Activated naive CD8-positive, alpha-beta T cell treated with anti-CD3 and anti-CD28 coated beads, Interleukin-2, amount 50 U/mL, for 24 hours (primary cell): ENCODE measurements at regions not wholly inside any gene's neighbourhood (a gene's known extent, or its start where the extent isn't known, plus 50 kb on each side); places are given as distances from the start of the nearest gene placed in this dataset.

Experiments used
- ATAC-seq: fragments of 150-1000 bp; cut with Tn5 transposase; one replicate; pipeline ENCODE4 v1.10.0; 2021
- DNase-seq: peaks from one replicate; pipeline ENCODE4 v3.0.0; 2021
- H3K27ac Mint-ChIP-seq: one replicate; pipeline ENCODE4 v1.8.0; 2021; ENCODE audit warnings: mild to moderate bottlenecking, mixed read lengths
- H3K27me3 Mint-ChIP-seq: one replicate; pipeline ENCODE4 v1.8.0; 2021; ENCODE audit warnings: mixed read lengths
- H3K36me3 Mint-ChIP-seq: one replicate; pipeline ENCODE4 v1.8.0; 2021; ENCODE audit warnings: low read depth, mixed read lengths
- H3K4me1 Mint-ChIP-seq: one replicate; pipeline ENCODE4 v1.8.0; 2021; ENCODE audit warnings: mixed read lengths
- H3K4me3 Mint-ChIP-seq: one replicate; pipeline ENCODE4 v1.8.0; 2021; ENCODE audit warnings: mild to moderate bottlenecking, moderate library complexity, mixed read lengths
- H3K9me3 Mint-ChIP-seq: one replicate; pipeline ENCODE4 v1.8.0; 2021; ENCODE audit warnings: mixed read lengths

DNA sequence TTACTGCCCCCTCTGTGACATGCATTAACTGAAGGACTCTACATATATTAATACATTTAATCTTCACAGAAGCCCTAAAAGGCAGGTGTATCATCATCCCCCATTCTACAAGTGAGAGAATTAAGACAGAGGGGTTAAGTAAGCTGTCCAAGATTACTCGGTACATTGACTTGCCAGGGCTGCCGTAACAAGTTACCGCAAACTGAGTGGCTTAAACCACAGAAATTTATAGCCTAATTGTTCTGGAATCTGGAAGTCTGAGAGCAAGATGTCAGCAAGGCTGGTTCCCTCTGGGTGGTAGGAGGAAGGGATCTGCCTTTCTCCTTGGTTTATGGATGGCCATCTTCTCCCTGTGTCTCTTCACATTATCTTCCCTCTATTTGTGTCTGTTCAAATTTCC, 605.5 kb downstream of the EPHA4 start:
- H3K9me3 Mint-ChIP-seq = peaks cover 4% of the 10 kb centered on the region
- H3K4me1 Mint-ChIP-seq = no peaks in the 10 kb centered on the region
- ATAC-seq (no peak), DNase-seq (no peak)
- no peak overlapping the region for H3K4me3 Mint-ChIP-seq
- H3K27ac Mint-ChIP-seq = no peak overlapping the region
- peaks cover 2% of the 10 kb centered on the region for H3K27me3 Mint-ChIP-seq
- no peaks in the 10 kb centered on the region for H3K36me3 Mint-ChIP-seq

- peaks cover 4% of the 10 kb centered on the region for H3K9me3 Mint-ChIP-seq
- no peaks in the 10 kb centered on the region for H3K36me3 Mint-ChIP-seq
- no peak overlapping the region for H3K27ac Mint-ChIP-seq
- no peaks in the 10 kb centered on the region for H3K27me3 Mint-ChIP-seq
- no peak for ATAC-seq
- H3K4me1 Mint-ChIP-seq = no peaks in the 10 kb centered on the region
- H3K4me3 Mint-ChIP-seq = no peak overlapping the region
- DNase-seq = no peak
These were observed 602.8 kb downstream of the EPHA4 start for GRCh38 chr2:220969348-220969747.

GRCh38 chr2:220980966-220981675, 591.0 kb downstream of the EPHA4 start:
- H3K27ac Mint-ChIP-seq = no peak overlapping the region

GRCh38 chr2:220981926-220982325, 590.2 kb downstream of the EPHA4 start:
- ATAC-seq (no peak), DNase-seq (no peak)
- Mint-ChIP-seq H3K27me3 (no peaks in the 10 kb centered on the region), H3K4me3 (no peak overlapping the region), H3K9me3 (peaks cover 5% of the 10 kb centered on the region), H3K27ac (no peak overlapping the region), H3K36me3 (no peaks in the 10 kb centered on the region), H3K4me1 (no peaks in the 10 kb centered on the region)

More at GRCh38 chr2:220980966-220981675, 591.0 kb downstream of the EPHA4 start:
- Mint-ChIP-seq H3K9me3 (peaks cover 5% of the 10 kb centered on the region), H3K4me1 (no peaks in the 10 kb centered on the region), H3K27me3 (no peaks in the 10 kb centered on the region), H3K4me3 (no peak overlapping the region), H3K36me3 (no peaks in the 10 kb centered on the region)
- DNase-seq (no peak), ATAC-seq (no peak)

- peaks cover 3% of the 10 kb centered on the region for H3K27me3 Mint-ChIP-seq
- no peaks in the 10 kb centered on the region for H3K36me3 Mint-ChIP-seq
- H3K4me3 Mint-ChIP-seq = no peak overlapping the region
- DNase-seq (no peak), ATAC-seq (no peak)
- H3K27ac Mint-ChIP-seq = no peak overlapping the region
- no peaks in the 10 kb centered on the region for H3K9me3 Mint-ChIP-seq
- no peaks in the 10 kb centered on the region for H3K4me1 Mint-ChIP-seq
These were observed 586.5 kb downstream of the EPHA4 start for GRCh38 chr2:220985561-220985960.

DNA sequence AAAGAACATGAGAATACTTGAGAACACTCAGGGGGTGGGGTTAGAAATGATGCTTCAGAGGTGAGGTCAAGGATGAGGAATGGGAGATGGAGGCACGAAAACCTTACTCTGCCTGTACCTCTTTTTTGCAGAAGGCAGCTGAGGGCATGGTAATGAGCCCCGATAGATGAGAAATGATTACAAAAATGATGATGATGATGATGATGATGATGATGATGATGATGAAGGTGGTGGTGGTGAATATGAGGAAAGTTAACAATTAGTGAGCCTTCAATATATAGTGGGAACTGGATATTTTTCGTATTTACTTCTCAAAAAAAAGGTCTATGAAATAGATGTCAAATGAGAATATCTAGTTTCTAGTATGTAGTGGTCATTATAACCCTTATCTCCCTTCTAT, 584.3 kb downstream of the EPHA4 start:
- Mint-ChIP-seq H3K27me3 (peaks cover 3% of the 10 kb centered on the region), H3K27ac (no peak overlapping the region), H3K36me3 (no peaks in the 10 kb centered on the region), H3K4me3 (no peak overlapping the region), H3K4me1 (no peaks in the 10 kb centered on the region), H3K9me3 (no peaks in the 10 kb centered on the region)
- ATAC-seq = no peak
- DNase-seq = no peak

GRCh38 chr2:220991972-220992371, 580.1 kb downstream of the EPHA4 start:
- Mint-ChIP-seq H3K27ac (no peak overlapping the region), H3K4me1 (no peaks in the 10 kb centered on the region), H3K4me3 (no peak overlapping the region), H3K36me3 (no peaks in the 10 kb centered on the region), H3K9me3 (no peaks in the 10 kb centered on the region), H3K27me3 (peaks cover 3% of the 10 kb centered on the region)
- DNase-seq (no peak), ATAC-seq (no peak)

DNA sequence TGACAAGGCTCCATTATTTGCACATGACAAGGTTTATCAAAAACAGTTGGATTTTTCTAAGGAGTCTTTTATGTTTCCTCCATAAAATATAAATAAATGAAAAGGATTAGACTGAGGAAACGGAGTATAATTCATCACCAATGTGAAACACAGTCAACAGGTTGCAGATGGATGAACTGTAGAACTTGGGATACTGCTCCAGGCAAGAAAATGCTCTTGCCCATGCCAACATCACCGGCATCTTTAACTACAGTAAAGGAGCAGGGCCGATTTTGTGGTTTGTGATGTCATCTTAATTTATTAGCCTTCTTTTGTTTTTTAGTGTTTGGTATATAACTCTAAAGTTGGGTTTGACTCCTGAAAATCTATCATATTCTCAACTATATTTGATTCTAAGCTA, 577.3 kb downstream of the EPHA4 start:
- Mint-ChIP-seq H3K36me3 (no peaks in the 10 kb centered on the region), H3K4me3 (no peak overlapping the region), H3K4me1 (no peaks in the 10 kb centered on the region), H3K27me3 (no peaks in the 10 kb centered on the region), H3K9me3 (no peaks in the 10 kb centered on the region), H3K27ac (no peak overlapping the region)
- DNase-seq = no peak
- no peak for ATAC-seq

DNA sequence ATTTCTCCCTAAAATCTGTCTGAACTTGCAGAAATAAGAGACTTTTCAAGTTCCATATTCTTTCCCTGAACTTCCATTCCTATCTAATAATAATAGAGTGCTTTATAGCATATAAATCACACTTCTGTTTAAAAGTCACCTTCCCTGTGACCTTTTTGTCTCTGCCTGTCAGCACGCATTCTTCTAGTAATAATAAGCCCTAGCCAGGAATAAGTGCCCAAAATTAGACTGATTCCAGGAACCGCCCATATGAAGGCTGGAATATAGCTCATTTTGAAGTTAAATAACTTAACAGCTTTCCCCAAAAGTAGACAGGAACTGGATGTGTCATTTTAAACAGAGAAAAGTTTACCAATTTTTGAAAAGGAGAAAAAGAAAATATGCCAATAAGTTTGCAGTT, 576.5 kb downstream of the EPHA4 start:
- DNase-seq = no peak
- Mint-ChIP-seq H3K27me3 (no peaks in the 10 kb centered on the region), H3K4me3 (no peak overlapping the region), H3K9me3 (no peaks in the 10 kb centered on the region), H3K36me3 (no peaks in the 10 kb centered on the region), H3K4me1 (no peaks in the 10 kb centered on the region), H3K27ac (no peak overlapping the region)
- no peak for ATAC-seq

- H3K9me3 Mint-ChIP-seq = no peaks in the 10 kb centered on the region
- ATAC-seq = no peak
- H3K27ac Mint-ChIP-seq = no peak overlapping the region
- no peaks in the 10 kb centered on the region for H3K27me3 Mint-ChIP-seq
- no peaks in the 10 kb centered on the region for H3K36me3 Mint-ChIP-seq
- H3K4me1 Mint-ChIP-seq = no peaks in the 10 kb centered on the region
- DNase-seq = no peak
- no peak overlapping the region for H3K4me3 Mint-ChIP-seq
These were observed 573.9 kb downstream of the EPHA4 start for GRCh38 chr2:220998156-220998555.

DNA sequence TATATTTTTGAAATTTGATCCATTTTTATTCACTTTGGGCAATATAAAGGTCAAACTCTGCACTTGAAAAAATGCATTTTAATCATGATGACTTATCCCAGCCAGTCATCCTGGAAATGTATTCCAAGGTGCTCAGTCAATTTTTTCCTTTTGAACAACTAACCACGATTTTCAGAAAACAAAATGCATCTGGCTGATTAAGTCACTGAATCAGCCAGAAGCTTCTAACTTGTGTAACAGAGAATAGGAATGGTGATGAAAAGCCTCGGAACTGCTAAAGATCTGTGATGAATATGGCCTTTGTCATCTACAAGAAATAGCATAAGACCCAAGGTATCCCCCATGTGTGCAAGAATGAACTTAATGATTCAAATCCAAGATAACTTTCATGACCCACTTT, 572.7 kb downstream of the EPHA4 start:
- no peak overlapping the region for H3K4me3 Mint-ChIP-seq

DNA sequence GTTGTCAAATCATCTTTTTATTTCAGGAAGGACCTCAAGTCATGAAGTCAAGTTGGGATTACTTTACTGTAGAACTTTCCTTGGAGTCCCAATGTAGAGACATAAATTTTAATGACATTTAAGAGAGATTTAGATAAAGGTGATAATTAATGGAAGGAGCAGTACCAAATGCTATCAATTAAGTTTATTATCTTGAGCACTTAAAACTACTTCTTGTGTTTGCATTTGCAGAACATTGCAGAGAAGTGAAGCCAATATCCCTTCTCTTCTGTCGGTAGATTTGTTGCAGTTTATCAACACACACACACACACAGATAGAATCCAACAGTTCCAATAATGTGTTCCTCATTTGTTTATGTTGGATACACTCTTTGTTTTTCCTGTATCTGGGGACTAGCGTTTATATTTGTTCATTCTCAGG, 570.7 kb downstream of the EPHA4 start:
- Mint-ChIP-seq H3K27me3 (no peaks in the 10 kb centered on the region), H3K36me3 (no peaks in the 10 kb centered on the region), H3K27ac (no peak overlapping the region), H3K9me3 (no peaks in the 10 kb centered on the region), H3K4me3 (no peak overlapping the region), H3K4me1 (no peaks in the 10 kb centered on the region)
- DNase-seq = no peak
- no peak for ATAC-seq

More for the DNA sequence above, 572.7 kb downstream of the EPHA4 start:
- no peak overlapping the region for H3K27ac Mint-ChIP-seq
- no peak for DNase-seq
- ATAC-seq = no peak
- H3K27me3 Mint-ChIP-seq = no peaks in the 10 kb centered on the region
- H3K36me3 Mint-ChIP-seq = no peaks in the 10 kb centered on the region
- no peaks in the 10 kb centered on the region for H3K9me3 Mint-ChIP-seq
- H3K4me1 Mint-ChIP-seq = no peaks in the 10 kb centered on the region

DNA sequence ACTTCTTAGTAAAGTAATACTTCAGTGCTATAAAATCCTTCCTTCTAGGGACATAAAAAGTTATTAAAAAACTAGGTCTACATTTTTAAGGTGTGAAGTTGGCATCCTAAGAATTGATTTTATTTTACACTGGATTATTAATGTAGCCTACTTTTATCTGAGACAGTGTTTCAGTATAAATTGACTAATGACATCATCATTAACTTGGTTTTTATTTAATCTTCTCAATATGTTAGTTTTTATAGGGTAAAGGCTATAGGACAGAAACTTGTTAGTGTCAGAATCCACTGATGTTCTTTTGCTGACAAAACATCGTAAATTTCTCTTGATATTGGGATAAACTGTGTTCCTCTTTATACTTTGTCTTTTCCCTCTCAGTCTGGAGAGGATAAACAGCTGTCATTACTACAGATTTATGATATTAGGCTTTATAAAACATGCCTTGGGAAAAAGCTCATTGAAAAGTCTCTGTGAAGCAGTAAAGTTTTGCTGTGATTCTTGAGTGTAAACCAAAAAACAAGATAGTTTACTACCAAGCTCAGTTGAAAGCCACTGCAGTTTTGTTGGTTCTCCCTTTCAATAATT, 569.9 kb downstream of the EPHA4 start:
- Mint-ChIP-seq H3K9me3 (no peaks in the 10 kb centered on the region), H3K27ac (no peak overlapping the region), H3K4me3 (no peak overlapping the region), H3K36me3 (no peaks in the 10 kb centered on the region), H3K27me3 (no peaks in the 10 kb centered on the region), H3K4me1 (no peaks in the 10 kb centered on the region)
- DNase-seq (no peak), ATAC-seq (no peak)

GRCh38 chr2:221005338-221005737, 566.8 kb downstream of the EPHA4 start:
- no peak for DNase-seq
- Mint-ChIP-seq H3K27me3 (no peaks in the 10 kb centered on the region), H3K9me3 (no peaks in the 10 kb centered on the region), H3K4me3 (no peak overlapping the region), H3K36me3 (no peaks in the 10 kb centered on the region), H3K4me1 (no peaks in the 10 kb centered on the region), H3K27ac (no peak overlapping the region)
- no peak for ATAC-seq

GRCh38 chr2:221006084-221006483, 566.0 kb downstream of the EPHA4 start:
- ATAC-seq (no peak), DNase-seq (no peak)
- Mint-ChIP-seq H3K27ac (no peak overlapping the region), H3K4me3 (no peak overlapping the region), H3K27me3 (no peaks in the 10 kb centered on the region), H3K9me3 (no peaks in the 10 kb centered on the region), H3K36me3 (no peaks in the 10 kb centered on the region), H3K4me1 (no peaks in the 10 kb centered on the region)

- no peak for ATAC-seq
- no peaks in the 10 kb centered on the region for H3K27me3 Mint-ChIP-seq
- no peaks in the 10 kb centered on the region for H3K36me3 Mint-ChIP-seq
- H3K9me3 Mint-ChIP-seq = no peaks in the 10 kb centered on the region
- no peak for DNase-seq
- H3K4me3 Mint-ChIP-seq = no peak overlapping the region
- no peak overlapping the region for H3K27ac Mint-ChIP-seq
- no peaks in the 10 kb centered on the region for H3K4me1 Mint-ChIP-seq
These were observed 555.6 kb downstream of the EPHA4 start for GRCh38 chr2:221016551-221016950.
